Neural progenitor cell (in vitro differentiated cells): ENCODE measurements at regions not wholly inside any gene's neighbourhood (a gene's known extent, or its start where the extent isn't known, plus 50 kb on each side); places are given as distances from the start of the nearest gene placed in this dataset.

Experiments
- EZH2 ChIP-seq: fragments of 200-600 bp; sonication (generic); IDR thresholded peaks from 2 replicates; pipeline ENCODE4 v1.6.1; 2017; ENCODE audit warnings: antibody characterized with exemption, mild to moderate bottlenecking, moderate library complexity
- TF ChIP-seq, protein P1 (sequence below): fragments of 200-600 bp; sonication (generic); IDR thresholded peaks from 2 replicates; pipeline ENCODE4 v1.5.1; 2017; ENCODE audit warnings: antibody characterized with exemption, mild to moderate bottlenecking

GRCh38 chr16:27678955-27679354 lies 129.0 kb downstream of the KATNIP start:
- TF ChIP-seq, protein P1, sequence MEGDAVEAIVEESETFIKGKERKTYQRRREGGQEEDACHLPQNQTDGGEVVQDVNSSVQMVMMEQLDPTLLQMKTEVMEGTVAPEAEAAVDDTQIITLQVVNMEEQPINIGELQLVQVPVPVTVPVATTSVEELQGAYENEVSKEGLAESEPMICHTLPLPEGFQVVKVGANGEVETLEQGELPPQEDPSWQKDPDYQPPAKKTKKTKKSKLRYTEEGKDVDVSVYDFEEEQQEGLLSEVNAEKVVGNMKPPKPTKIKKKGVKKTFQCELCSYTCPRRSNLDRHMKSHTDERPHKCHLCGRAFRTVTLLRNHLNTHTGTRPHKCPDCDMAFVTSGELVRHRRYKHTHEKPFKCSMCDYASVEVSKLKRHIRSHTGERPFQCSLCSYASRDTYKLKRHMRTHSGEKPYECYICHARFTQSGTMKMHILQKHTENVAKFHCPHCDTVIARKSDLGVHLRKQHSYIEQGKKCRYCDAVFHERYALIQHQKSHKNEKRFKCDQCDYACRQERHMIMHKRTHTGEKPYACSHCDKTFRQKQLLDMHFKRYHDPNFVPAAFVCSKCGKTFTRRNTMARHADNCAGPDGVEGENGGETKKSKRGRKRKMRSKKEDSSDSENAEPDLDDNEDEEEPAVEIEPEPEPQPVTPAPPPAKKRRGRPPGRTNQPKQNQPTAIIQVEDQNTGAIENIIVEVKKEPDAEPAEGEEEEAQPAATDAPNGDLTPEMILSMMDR = no peak
- TF ChIP-seq EZH2 = no peak
